ENCODE measurements at regions not wholly inside any gene's neighbourhood (a gene's known extent, or its start where the extent isn't known, plus 50 kb on each side); places are given as distances from the start of the nearest gene placed in this dataset.

- TF ChIP-seq SIN3A (conservative IDR thresholded peaks at IDR 0.05 in 1 of 2, IDR thresholded peaks at IDR 0.05 in 1 of 2; ENCODE audit: low read depth in 1 of 2, low read length in 2 of 2) = no peak
These were observed 258.8 kb downstream of the XPNPEP1 start (continued) for GRCh38 chr10:109664554-109664953.
